Activated T-cell treated with anti-CD3 and anti-CD28 coated beads, Interleukin-2, amount 50 U/mL, for 24 hours (primary cell): ENCODE measurements at regions not wholly inside any gene's neighbourhood (a gene's known extent, or its start where the extent isn't known, plus 50 kb on each side); places are given as distances from the start of the nearest gene placed in this dataset.
"Not testable (repeated sequence)": the region's sequence is repeated elsewhere in the genome, so short reads cannot be mapped to it uniquely, and the experiment has no call there.

Source experiments
- DNase-seq: peaks from one replicate; pipeline ENCODE4 v3.0.0-alpha.2; 2020
- H3K27ac Mint-ChIP-seq: 2 replicates; pipeline ENCODE4 v1.8.0; 2020; ENCODE audit warnings: mild to moderate bottlenecking, mixed read lengths
- H3K27me3 Mint-ChIP-seq: 2 replicates; pipeline ENCODE4 v1.8.0; 2020; ENCODE audit warnings: mixed read lengths
- H3K36me3 Mint-ChIP-seq: 2 replicates; pipeline ENCODE4 v1.8.0; 2020; ENCODE audit warnings: low read depth, mixed read lengths
- H3K4me1 Mint-ChIP-seq: 2 replicates; pipeline ENCODE4 v1.8.0; 2020; ENCODE audit warnings: low read depth, mixed read lengths
- H3K4me3 Mint-ChIP-seq: 2 replicates; pipeline ENCODE4 v1.8.0; 2020; ENCODE audit warnings: mild to moderate bottlenecking, moderate library complexity, mixed read lengths
- H3K9me3 Mint-ChIP-seq: 2 replicates; pipeline ENCODE4 v1.8.0; 2020; ENCODE audit warnings: mixed read lengths

GRCh38 chr5:172508471-172509404 lies 54.4 kb upstream of the SH3PXD2B start:
- Mint-ChIP-seq H3K36me3 (no peaks in the 10 kb centered on the region), H3K27me3 (peaks cover 53% of the 10 kb centered on the region), H3K9me3 (peaks cover 21% of the 10 kb centered on the region), H3K4me3 (no peak overlapping the region), H3K27ac (no peak overlapping the region), H3K4me1 (no peaks in the 10 kb centered on the region)
- no peak for DNase-seq

- not testable (repeated sequence) for H3K4me1 Mint-ChIP-seq, H3K4me3 Mint-ChIP-seq, H3K36me3 Mint-ChIP-seq, H3K27ac Mint-ChIP-seq
- DNase-seq = peak; percentile 8
- Mint-ChIP-seq H3K27me3 (peaks cover 42% of the 10 kb centered on the region), H3K9me3 (peaks cover 20% of the 10 kb centered on the region)
Observed at GRCh38 chr5:172507485-172507884, 53.2 kb upstream of the SH3PXD2B start.

- no peak overlapping the region for H3K4me3 Mint-ChIP-seq
- peaks cover 14% of the 10 kb centered on the region for H3K9me3 Mint-ChIP-seq
- H3K27me3 Mint-ChIP-seq = peaks cover 36% of the 10 kb centered on the region
- no peak for DNase-seq
- no peaks in the 10 kb centered on the region for H3K4me1 Mint-ChIP-seq
- no peak overlapping the region for H3K27ac Mint-ChIP-seq
- no peaks in the 10 kb centered on the region for H3K36me3 Mint-ChIP-seq
Observed at GRCh38 chr5:172506921-172507320, 52.6 kb upstream of the SH3PXD2B start.

GRCh38 chr5:172506251-172506650 lies 51.9 kb upstream of the SH3PXD2B start:
- Mint-ChIP-seq H3K27me3 (peaks cover 36% of the 10 kb centered on the region), H3K4me1 (no peaks in the 10 kb centered on the region), H3K27ac (no peak overlapping the region), H3K36me3 (no peaks in the 10 kb centered on the region), H3K9me3 (peaks cover 8% of the 10 kb centered on the region), H3K4me3 (no peak overlapping the region)
- no peak for DNase-seq

GRCh38 chr5:172505845-172506244 lies 51.5 kb upstream of the SH3PXD2B start:
- H3K9me3 Mint-ChIP-seq = peaks cover 4% of the 10 kb centered on the region
- H3K4me1 Mint-ChIP-seq = no peaks in the 10 kb centered on the region
- no peak for DNase-seq
- H3K4me3 Mint-ChIP-seq = no peak overlapping the region
- H3K27ac Mint-ChIP-seq = no peak overlapping the region
- H3K27me3 Mint-ChIP-seq = peaks cover 36% of the 10 kb centered on the region
- H3K36me3 Mint-ChIP-seq = no peaks in the 10 kb centered on the region

GRCh38 chr5:172505403-172505759 lies 51.1 kb upstream of the SH3PXD2B start:
- Mint-ChIP-seq H3K4me3 (no peak overlapping the region), H3K27ac (no peak overlapping the region), H3K36me3 (no peaks in the 10 kb centered on the region), H3K9me3 (no peaks in the 10 kb centered on the region), H3K4me1 (no peaks in the 10 kb centered on the region), H3K27me3 (peaks cover 36% of the 10 kb centered on the region)
- DNase-seq = no peak

GRCh38 chr5:172504701-172505402 lies 50.5 kb upstream of the SH3PXD2B start:
- Mint-ChIP-seq H3K4me3 (no peak overlapping the region), H3K9me3 (no peaks in the 10 kb centered on the region), H3K27me3 (peaks cover 32% of the 10 kb centered on the region), H3K27ac (no peak overlapping the region), H3K4me1 (no peaks in the 10 kb centered on the region), H3K36me3 (no peaks in the 10 kb centered on the region)
- DNase-seq = no peak

- Mint-ChIP-seq H3K27ac (no peak overlapping the region), H3K4me1 (no peaks in the 10 kb centered on the region), H3K27me3 (peaks cover 27% of the 10 kb centered on the region), H3K4me3 (no peak overlapping the region), H3K9me3 (no peaks in the 10 kb centered on the region), H3K36me3 (no peaks in the 10 kb centered on the region)
- DNase-seq = peak; percentile 11
Observed at GRCh38 chr5:172503925-172504700, 49.8 kb upstream of the SH3PXD2B start.
